ENCODE measurements at regions not wholly inside any gene's neighbourhood (a gene's known extent, or its start where the extent isn't known, plus 50 kb on each side); places are given as distances from the start of the nearest gene placed in this dataset.
"Not testable (repeated sequence)": the region's sequence is repeated elsewhere in the genome, so short reads cannot be mapped to it uniquely, and the experiment has no call there.

GRCh38 chr12:40172879-40173278, 51.9 kb upstream of the LRRK2 start:
- intact Hi-C loops (cut with DNase I): no loop called here
- DNase-seq (ENCODE audit: low spot score): no peak

GRCh38 chr12:40171501-40171900, 53.3 kb upstream of the LRRK2 start:
- DNase-seq (ENCODE audit: low spot score): no peak
- intact Hi-C loops (cut with DNase I): no loop called here

- intact Hi-C loops (cut with DNase I): no loop called here
- no peak for DNase-seq (ENCODE audit: low spot score)
Measured at GRCh38 chr12:40171066-40171465, 53.7 kb upstream of the LRRK2 start.

- no peak for DNase-seq (ENCODE audit: low spot score)
- intact Hi-C loops (cut with DNase I): no loop called here
Measured at GRCh38 chr12:40170593-40170992, 54.2 kb upstream of the LRRK2 start.

GRCh38 chr12:40168868-40169267, 55.9 kb upstream of the LRRK2 start:
- no peak for DNase-seq (ENCODE audit: low spot score)
- intact Hi-C loops (cut with DNase I): loop anchor here in 1 of 2 donors (5.0 kb wide), 1 partner anchor 87 kb away; no protein-coding TSS in a partner anchor

- DNase-seq (ENCODE audit: low spot score): not testable (repeated sequence)
- intact Hi-C loops (cut with DNase I): loop anchor here in 1 of 2 donors (5.0 kb wide), 1 partner anchor 86 kb away; no protein-coding TSS in a partner anchor
Measured at GRCh38 chr12:40168419-40168818, 56.4 kb upstream of the LRRK2 start.

GRCh38 chr12:40168001-40168400, 56.8 kb upstream of the LRRK2 start:
- intact Hi-C loops (cut with DNase I): loop anchor here in 1 of 2 donors (5.0 kb wide), 1 partner anchor 86 kb away; no protein-coding TSS in a partner anchor
- no peak for DNase-seq (ENCODE audit: low spot score)

- DNase-seq (ENCODE audit: low spot score): no peak
- intact Hi-C loops (cut with DNase I): loop anchor here in 1 of 2 donors (5.0 kb wide), 1 partner anchor 83 kb away; no protein-coding TSS in a partner anchor
Measured at GRCh38 chr12:40165179-40165578, 59.3 kb upstream of the SLC2A13 start.

GRCh38 chr12:40164034-40164433, 58.2 kb upstream of the SLC2A13 start:
- intact Hi-C loops (cut with DNase I): no loop called here
- DNase-seq (ENCODE audit: low spot score): no peak

GRCh38 chr12:40162033-40162432, 56.2 kb upstream of the SLC2A13 start:
- intact Hi-C loops (cut with DNase I): no loop called here
- DNase-seq (ENCODE audit: low spot score): no peak

- intact Hi-C loops (cut with DNase I): no loop called here
- no peak for DNase-seq (ENCODE audit: low spot score)
Measured at GRCh38 chr12:40158592-40159111, 52.8 kb upstream of the SLC2A13 start.

GRCh38 chr12:40157336-40157735, 51.5 kb upstream of the SLC2A13 start:
- DNase-seq (ENCODE audit: low spot score): no peak
- intact Hi-C loops (cut with DNase I): no loop called here

- intact Hi-C loops (cut with DNase I): no loop called here
- no peak for DNase-seq (ENCODE audit: low spot score)
Measured at GRCh38 chr12:40156021-40156764, 50.3 kb upstream of the SLC2A13 start.

All from posterior vena cava (tissue), 2 donors.